NB4 (cell line): ENCODE measurements at regions not wholly inside any gene's neighbourhood (a gene's known extent, or its start where the extent isn't known, plus 50 kb on each side); places are given as distances from the start of the nearest gene placed in this dataset.

Experiments used
- DNase-seq: peaks from one replicate; pipeline ENCODE4 v3.0.0; 2010; ENCODE audit warnings: low read depth
- H3K4me3 ChIP-seq: one replicate; pipeline ENCODE4 v1.5.1; 2011; ENCODE audit warnings: mild to moderate bottlenecking, low read depth, low read length, moderate library complexity
- MYC ChIP-seq: IDR thresholded peaks from 2 replicates; pipeline ENCODE4 v1.6.1; 2011; ENCODE audit warnings: low read depth, low read length
- POLR2A ChIP-seq: IDR thresholded peaks from 2 replicates; pipeline ENCODE4 v1.6.1; 2011; ENCODE audit warnings: mild to moderate bottlenecking; ENCODE audit not compliant: insufficient read length; ENCODE audit errors: extremely low read depth
- TF ChIP-seq, protein P1 (sequence below): IDR thresholded peaks from one replicate; pipeline ENCODE4 v1.5.1; 2012; ENCODE audit warnings: low read depth, low read length
- TF ChIP-seq, protein P2 (sequence below): IDR thresholded peaks from 2 replicates; pipeline ENCODE4 v1.6.1; 2011; ENCODE audit warnings: low read depth, low read length

DNA sequence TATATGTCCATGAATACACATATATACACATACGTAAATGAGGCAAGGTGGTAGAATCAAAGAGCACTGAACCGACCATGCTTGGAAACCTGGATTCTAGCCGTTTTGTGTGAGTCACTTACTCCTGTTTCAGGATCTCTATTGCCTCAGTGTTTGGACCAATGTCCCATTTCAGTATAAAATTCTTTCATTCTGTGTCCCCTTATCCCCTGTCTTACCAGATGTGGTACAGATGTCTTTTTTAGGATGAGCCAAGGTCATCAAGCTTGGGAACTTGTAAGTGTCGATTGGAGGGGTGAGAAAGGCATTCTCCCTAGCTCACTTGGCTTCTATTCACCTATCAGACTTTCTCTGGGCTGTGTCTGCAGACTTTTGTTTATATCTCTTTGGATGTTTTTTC, 139.9 kb upstream of the CHL1 start:
- TF ChIP-seq, protein P1, sequence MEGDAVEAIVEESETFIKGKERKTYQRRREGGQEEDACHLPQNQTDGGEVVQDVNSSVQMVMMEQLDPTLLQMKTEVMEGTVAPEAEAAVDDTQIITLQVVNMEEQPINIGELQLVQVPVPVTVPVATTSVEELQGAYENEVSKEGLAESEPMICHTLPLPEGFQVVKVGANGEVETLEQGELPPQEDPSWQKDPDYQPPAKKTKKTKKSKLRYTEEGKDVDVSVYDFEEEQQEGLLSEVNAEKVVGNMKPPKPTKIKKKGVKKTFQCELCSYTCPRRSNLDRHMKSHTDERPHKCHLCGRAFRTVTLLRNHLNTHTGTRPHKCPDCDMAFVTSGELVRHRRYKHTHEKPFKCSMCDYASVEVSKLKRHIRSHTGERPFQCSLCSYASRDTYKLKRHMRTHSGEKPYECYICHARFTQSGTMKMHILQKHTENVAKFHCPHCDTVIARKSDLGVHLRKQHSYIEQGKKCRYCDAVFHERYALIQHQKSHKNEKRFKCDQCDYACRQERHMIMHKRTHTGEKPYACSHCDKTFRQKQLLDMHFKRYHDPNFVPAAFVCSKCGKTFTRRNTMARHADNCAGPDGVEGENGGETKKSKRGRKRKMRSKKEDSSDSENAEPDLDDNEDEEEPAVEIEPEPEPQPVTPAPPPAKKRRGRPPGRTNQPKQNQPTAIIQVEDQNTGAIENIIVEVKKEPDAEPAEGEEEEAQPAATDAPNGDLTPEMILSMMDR, result no peak
- TF ChIP-seq MYC (no peak), POLR2A (no peak)
- TF ChIP-seq, protein P2, sequence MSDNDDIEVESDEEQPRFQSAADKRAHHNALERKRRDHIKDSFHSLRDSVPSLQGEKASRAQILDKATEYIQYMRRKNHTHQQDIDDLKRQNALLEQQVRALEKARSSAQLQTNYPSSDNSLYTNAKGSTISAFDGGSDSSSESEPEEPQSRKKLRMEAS, result no peak
- DNase-seq, result no peak
- no peak overlapping the region for H3K4me3 ChIP-seq

DNA sequence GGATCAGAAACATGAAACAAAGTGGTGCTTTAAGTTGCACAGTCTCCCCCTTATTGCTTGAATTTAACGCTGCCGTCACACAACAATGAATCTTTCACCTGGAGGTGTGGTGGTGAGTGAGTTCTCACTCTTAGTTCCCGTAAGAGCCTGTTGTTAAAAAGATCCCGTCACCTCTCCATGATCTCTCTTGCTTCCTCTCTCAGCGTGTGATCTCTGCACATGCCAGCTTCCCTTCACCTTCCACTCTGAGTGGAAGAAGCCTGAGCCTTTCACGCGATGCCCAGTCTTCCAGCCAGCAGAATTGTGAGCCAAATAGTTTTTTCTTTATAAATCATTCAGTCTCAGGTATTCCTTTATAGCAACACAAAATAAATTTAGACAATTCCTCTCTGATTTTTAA, 136.7 kb upstream of the CHL1 start:
- no peak for DNase-seq
- H3K4me3 ChIP-seq, result no peak overlapping the region
- TF ChIP-seq MYC (no peak), POLR2A (no peak)
- TF ChIP-seq, protein P2, result no peak
- TF ChIP-seq, protein P1, result no peak

DNA sequence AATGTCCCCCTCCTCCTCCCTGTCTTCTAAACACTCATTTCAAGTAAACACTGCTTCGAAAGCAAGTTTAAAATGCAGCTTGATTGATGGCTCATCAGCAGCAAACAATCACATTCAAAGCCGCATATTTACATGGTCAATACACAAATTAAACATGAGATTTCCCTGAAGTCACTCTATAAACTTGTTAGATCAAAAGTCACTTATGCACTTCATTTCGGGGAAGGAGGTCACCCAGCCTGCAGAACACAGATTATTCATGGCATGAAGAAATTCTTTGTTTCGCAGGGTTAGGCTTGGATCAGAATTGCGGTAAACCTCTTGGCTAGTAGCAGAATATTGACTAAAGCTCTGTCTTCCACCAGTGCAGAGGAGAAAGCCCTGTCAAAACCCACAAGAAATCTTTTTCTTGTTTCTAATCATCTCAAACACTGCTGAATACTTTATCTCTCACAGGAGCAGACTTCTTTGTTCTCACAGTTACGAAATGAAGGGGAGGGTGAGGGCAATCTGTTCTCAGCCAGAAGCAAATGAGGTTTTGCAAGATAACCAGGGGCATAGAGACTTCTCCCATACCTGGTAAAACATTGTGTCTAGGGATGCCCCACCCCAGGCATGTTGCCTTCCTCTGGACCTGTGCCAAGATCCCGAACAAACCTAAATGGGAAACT, 133.3 kb upstream of the CHL1 start:
- H3K4me3 ChIP-seq, result no peak overlapping the region
- no peak for DNase-seq
- TF ChIP-seq, protein P2, result no peak
- TF ChIP-seq POLR2A (no peak), MYC (no peak)
- TF ChIP-seq, protein P1, result no peak

DNA sequence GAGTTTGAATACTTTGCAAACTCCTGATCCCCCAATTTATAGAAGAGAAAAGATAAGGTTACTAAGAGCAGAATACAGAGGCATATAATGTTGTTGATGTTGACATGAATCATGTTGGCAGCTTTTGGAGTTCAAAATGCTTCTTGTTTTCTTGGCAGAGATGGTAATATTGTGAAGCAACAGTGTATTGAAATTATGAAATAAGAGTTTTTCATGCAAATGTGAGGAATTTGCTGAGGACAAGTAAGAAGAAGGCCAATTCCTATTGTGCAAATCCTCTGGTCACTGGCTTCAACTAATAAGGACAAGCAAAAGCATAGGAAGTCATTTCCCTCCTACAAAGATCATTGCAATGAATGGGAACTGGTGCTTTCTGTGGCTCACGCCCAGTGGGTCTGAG, 126.9 kb upstream of the CHL1 start:
- DNase-seq, result peak; percentile 2
- TF ChIP-seq, protein P1, result no peak
- TF ChIP-seq POLR2A, result no peak
- TF ChIP-seq, protein P2, result no peak
- no peak for TF ChIP-seq MYC
- no peak overlapping the region for H3K4me3 ChIP-seq

DNA sequence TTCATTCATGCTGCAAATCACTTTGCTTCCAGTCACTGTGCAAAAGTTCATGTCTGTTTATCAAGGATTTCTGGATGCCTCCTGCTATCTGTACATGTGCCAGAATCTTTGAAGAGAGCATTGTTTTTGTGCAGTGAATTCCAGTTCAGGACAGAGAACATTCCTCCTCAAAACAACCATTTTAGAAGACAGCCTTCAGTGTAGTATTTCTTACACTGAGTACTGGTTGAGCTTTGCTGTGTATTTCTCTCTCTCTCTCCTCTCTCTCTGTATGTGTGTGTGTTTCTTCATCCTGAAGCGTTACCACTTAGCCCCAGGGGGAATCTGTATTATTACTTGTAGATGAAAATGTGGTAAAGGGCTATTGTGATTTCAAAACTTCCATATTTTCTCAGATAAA, 123.8 kb upstream of the CHL1 start:
- no peak for TF ChIP-seq POLR2A
- TF ChIP-seq MYC, result no peak
- TF ChIP-seq, protein P1, result no peak
- H3K4me3 ChIP-seq, result no peak overlapping the region
- no peak for DNase-seq

DNA sequence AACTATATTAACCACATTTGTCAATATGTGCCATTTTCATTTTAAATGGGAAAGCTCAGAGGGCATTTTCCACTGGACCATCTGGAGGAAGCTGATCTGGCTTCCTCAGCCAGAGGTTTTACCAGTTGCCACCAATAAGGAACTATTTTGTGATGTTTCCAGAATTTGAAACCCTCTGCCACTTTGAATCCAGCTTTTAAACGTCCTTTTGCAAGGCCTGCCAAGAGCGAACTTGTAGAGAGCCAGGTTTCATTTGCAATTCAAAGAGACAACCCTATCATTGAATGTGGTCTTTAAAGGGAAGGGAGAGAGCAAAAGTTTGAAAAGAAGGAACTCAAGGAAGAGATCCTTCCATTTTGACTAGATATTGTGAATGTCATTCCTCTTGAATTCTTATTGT, 123.3 kb upstream of the CHL1 start:
- TF ChIP-seq, protein P2, result no peak
- TF ChIP-seq MYC (no peak), POLR2A (no peak)
- TF ChIP-seq, protein P1, result no peak
- no peak for DNase-seq
- no peak overlapping the region for H3K4me3 ChIP-seq
